Upper lobe of right lung (tissue), 1 donor: ENCODE measurements at regions not wholly inside any gene's neighbourhood (a gene's known extent, or its start where the extent isn't known, plus 50 kb on each side); places are given as distances from the start of the nearest gene placed in this dataset.
"Not testable (repeated sequence)": the region's sequence is repeated elsewhere in the genome, so short reads cannot be mapped to it uniquely, and the experiment has no call there.

Source experiments
- ATAC-seq: fragments of 200-7000 bp; cut with Tn5 transposase; one replicate; pipeline ENCODE4 v1.9.1; 2020; ENCODE audit warnings: mild to moderate bottlenecking, moderate library complexity
- DNase-seq: peaks from one replicate; pipeline ENCODE4 v3.0.0-alpha.2; 2020
- H3K27ac ChIP-seq: fragments of 200-600 bp; one replicate; pipeline ENCODE4 v1.8.0; 2022
- H3K27me3 ChIP-seq: fragments of 200-600 bp; one replicate; pipeline ENCODE4 v1.8.0; 2022; ENCODE audit warnings: mild to moderate bottlenecking
- H3K36me3 ChIP-seq: fragments of 200-600 bp; one replicate; pipeline ENCODE4 v1.8.0; 2022
- H3K4me1 ChIP-seq: fragments of 200-600 bp; one replicate; pipeline ENCODE4 v1.8.0; 2022
- H3K4me3 ChIP-seq: fragments of 200-600 bp; one replicate; pipeline ENCODE4 v1.8.0; 2022; ENCODE audit warnings: mild to moderate bottlenecking
- H3K9me3 ChIP-seq: fragments of 200-600 bp; one replicate; pipeline ENCODE4 v1.8.0; 2022
- CTCF ChIP-seq: fragments of 200-600 bp; IDR thresholded peaks from one replicate; pipeline ENCODE4 v1.8.0; 2022; ENCODE audit warnings: antibody characterized with exemption
- intact Hi-C: fragments of 100-400 bp; cut with DNase I; formaldehyde crosslinking; loops from one replicate; pipeline ENCODE4 v1.11.0; 2022
- donor health status: DM: no; HTN: yes; CAD: no; lungs with severe emphysema.

- intact Hi-C loops = no loop called here
- no peaks in the 10 kb centered on the region for H3K27me3 ChIP-seq
- no peaks in the 10 kb centered on the region for H3K36me3 ChIP-seq
- no peaks in the 10 kb centered on the region for H3K9me3 ChIP-seq
- no peak for ATAC-seq
- no peak for TF ChIP-seq CTCF
- DNase-seq = no peak
- no peaks in the 10 kb centered on the region for H3K4me1 ChIP-seq
- no peak overlapping the region for H3K4me3 ChIP-seq
- H3K27ac ChIP-seq = no peak overlapping the region
Observed at GRCh38 chr2:35591886-35592285, 763.7 kb upstream of the CRIM1 start.

GRCh38 chr2:35585972-35586371 is 769.6 kb upstream of the CRIM1 start:
- Histone ChIP-seq H3K27me3 (no peaks in the 10 kb centered on the region), H3K9me3 (no peaks in the 10 kb centered on the region), H3K4me3 (no peak overlapping the region), H3K27ac (no peak overlapping the region), H3K36me3 (no peaks in the 10 kb centered on the region), H3K4me1 (no peaks in the 10 kb centered on the region)
- TF ChIP-seq CTCF = no peak
- no peak for DNase-seq
- no peak for ATAC-seq
- intact Hi-C loops = no loop called here

DNA sequence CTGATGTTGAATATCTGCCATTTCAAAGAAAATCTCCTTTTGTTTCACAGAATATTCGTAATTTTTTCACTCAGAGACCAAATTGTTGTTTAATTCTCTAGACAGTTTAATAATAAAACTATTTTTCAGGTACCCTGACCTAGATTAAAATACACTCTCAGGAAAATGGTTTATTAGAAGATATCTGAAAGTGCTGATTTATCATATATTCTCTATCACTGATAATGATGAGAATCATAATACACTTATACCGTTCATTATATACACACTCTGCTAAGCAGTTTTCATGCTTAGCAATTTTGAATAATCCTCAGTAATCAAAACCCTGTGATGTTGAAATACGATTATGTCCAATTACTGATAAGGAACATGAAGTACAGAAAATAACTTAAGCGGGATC is 772.9 kb upstream of the CRIM1 start:
- Histone ChIP-seq H3K27ac (no peak overlapping the region), H3K36me3 (no peaks in the 10 kb centered on the region), H3K9me3 (no peaks in the 10 kb centered on the region), H3K27me3 (no peaks in the 10 kb centered on the region), H3K4me1 (no peaks in the 10 kb centered on the region), H3K4me3 (no peak overlapping the region)
- intact Hi-C loops = no loop called here
- TF ChIP-seq CTCF = no peak
- ATAC-seq = no peak
- DNase-seq = no peak

GRCh38 chr2:35580956-35581355 is 774.6 kb upstream of the CRIM1 start:
- DNase-seq (no peak), ATAC-seq (no peak)
- no peak for TF ChIP-seq CTCF
- Histone ChIP-seq H3K4me3 (no peak overlapping the region), H3K9me3 (no peaks in the 10 kb centered on the region), H3K27ac (no peak overlapping the region), H3K4me1 (no peaks in the 10 kb centered on the region), H3K36me3 (no peaks in the 10 kb centered on the region), H3K27me3 (no peaks in the 10 kb centered on the region)
- intact Hi-C loops = no loop called here

- not testable (repeated sequence) for ATAC-seq, H3K9me3 ChIP-seq, DNase-seq
Observed at GRCh38 chr2:35568574-35568973, 787.0 kb upstream of the CRIM1 start.

GRCh38 chr2:35562488-35562887 is 793.1 kb upstream of the CRIM1 start:
- intact Hi-C loops = no loop called here
- no peaks in the 10 kb centered on the region for H3K36me3 ChIP-seq
- H3K27me3 ChIP-seq = no peaks in the 10 kb centered on the region
- no peaks in the 10 kb centered on the region for H3K4me1 ChIP-seq
- no peak overlapping the region for H3K4me3 ChIP-seq
- no peak for ATAC-seq
- TF ChIP-seq CTCF = no peak
- DNase-seq = no peak
- no peak overlapping the region for H3K27ac ChIP-seq
- peaks cover 3% of the 10 kb centered on the region for H3K9me3 ChIP-seq

More at GRCh38 chr2:35568574-35568973, 787.0 kb upstream of the CRIM1 start:
- H3K36me3 ChIP-seq, H3K4me3 ChIP-seq, intact Hi-C loops, H3K27me3 ChIP-seq, H3K27ac ChIP-seq, H3K4me1 ChIP-seq: not testable (repeated sequence)
